Mesothelial cell of epicardium (in vitro differentiated cells): ENCODE measurements at regions not wholly inside any gene's neighbourhood (a gene's known extent, or its start where the extent isn't known, plus 50 kb on each side); places are given as distances from the start of the nearest gene placed in this dataset.
A peak's percentile ranks its signal among the peaks of the same experiment; 100 is the strongest.

Source experiments
- DNase-seq, 2 experiments: peaks; one replicate each; pipeline ENCODE4 v3.0.0; 2021; ENCODE audit warnings: low spot score in 2 of 2; ENCODE audit not compliant: unreplicated experiment in 2 of 2
- H3K27ac Mint-ChIP-seq: 2 replicates; pipeline ENCODE4 v1.8.0; 2021; ENCODE audit warnings: mixed read lengths
- H3K27me3 Mint-ChIP-seq: 2 replicates; pipeline ENCODE4 v1.8.0; 2021; ENCODE audit warnings: low read depth, mixed read lengths
- H3K36me3 Mint-ChIP-seq: 2 replicates; pipeline ENCODE4 v1.8.0; 2021; ENCODE audit warnings: mixed read lengths
- H3K4me1 Mint-ChIP-seq: 2 replicates; pipeline ENCODE4 v1.8.0; 2021; ENCODE audit warnings: mixed read lengths
- H3K4me3 Mint-ChIP-seq: 2 replicates; pipeline ENCODE4 v1.8.0; 2021; ENCODE audit warnings: mild to moderate bottlenecking, moderate library complexity, mixed read lengths
- H3K9me3 Mint-ChIP-seq: 2 replicates; pipeline ENCODE4 v1.8.0; 2021; ENCODE audit warnings: mixed read lengths
- CTCF ChIP-seq: fragments of 200-600 bp; sonication (generic); IDR thresholded peaks from one replicate; pipeline ENCODE4 v1.5.0; 2021; ENCODE audit warnings: antibody characterized with exemption; ENCODE audit not compliant: unreplicated experiment

GRCh38 chr9:38298503-38298902 is 94.0 kb upstream of the ALDH1B1 start:
- no peaks in the 10 kb centered on the region for H3K36me3 Mint-ChIP-seq
- H3K27ac Mint-ChIP-seq, result no peak overlapping the region
- H3K9me3 Mint-ChIP-seq, result peaks cover 7% of the 10 kb centered on the region
- H3K27me3 Mint-ChIP-seq, result peaks cover 4% of the 10 kb centered on the region
- no peak overlapping the region for H3K4me3 Mint-ChIP-seq
- TF ChIP-seq CTCF, result no peak
- H3K4me1 Mint-ChIP-seq, result peaks cover 21% of the 10 kb centered on the region
- DNase-seq, result no peak

GRCh38 chr9:38296807-38297206 is 95.7 kb upstream of the ALDH1B1 start:
- peaks cover 7% of the 10 kb centered on the region for H3K9me3 Mint-ChIP-seq
- H3K4me3 Mint-ChIP-seq, result no peak overlapping the region
- TF ChIP-seq CTCF, result no peak
- peak overlapping the region; percentile 4 for H3K27ac Mint-ChIP-seq
- H3K36me3 Mint-ChIP-seq, result no peaks in the 10 kb centered on the region
- H3K27me3 Mint-ChIP-seq, result peaks cover 1% of the 10 kb centered on the region
- DNase-seq, result no peak
- peaks cover 21% of the 10 kb centered on the region for H3K4me1 Mint-ChIP-seq

GRCh38 chr9:38295764-38296163 is 96.7 kb upstream of the ALDH1B1 start:
- no peaks in the 10 kb centered on the region for H3K27me3 Mint-ChIP-seq
- no peak overlapping the region for H3K4me3 Mint-ChIP-seq
- DNase-seq, result no peak
- peaks cover 7% of the 10 kb centered on the region for H3K9me3 Mint-ChIP-seq
- no peak overlapping the region for H3K27ac Mint-ChIP-seq
- no peaks in the 10 kb centered on the region for H3K36me3 Mint-ChIP-seq
- peaks cover 21% of the 10 kb centered on the region for H3K4me1 Mint-ChIP-seq
- TF ChIP-seq CTCF, result no peak

- Mint-ChIP-seq H3K4me1 (peaks cover 28% of the 10 kb centered on the region), H3K36me3 (no peaks in the 10 kb centered on the region), H3K4me3 (no peak overlapping the region), H3K9me3 (peaks cover 3% of the 10 kb centered on the region), H3K27me3 (no peaks in the 10 kb centered on the region), H3K27ac (peak overlapping the region; percentile 37)
- no peak for TF ChIP-seq CTCF
- DNase-seq, result no peak
These were observed 98.1 kb upstream of the ALDH1B1 start for GRCh38 chr9:38294220-38294960.

- no peaks in the 10 kb centered on the region for H3K27me3 Mint-ChIP-seq
- DNase-seq, result no peak
- peaks cover 26% of the 10 kb centered on the region for H3K4me1 Mint-ChIP-seq
- no peak for TF ChIP-seq CTCF
- no peak overlapping the region for H3K27ac Mint-ChIP-seq
- peaks cover 3% of the 10 kb centered on the region for H3K9me3 Mint-ChIP-seq
- H3K4me3 Mint-ChIP-seq, result no peak overlapping the region
- H3K36me3 Mint-ChIP-seq, result no peaks in the 10 kb centered on the region
These were observed 99.5 kb upstream of the ALDH1B1 start for GRCh38 chr9:38293022-38293421.
